ENCODE measurements at regions not wholly inside any gene's neighbourhood (a gene's known extent, or its start where the extent isn't known, plus 50 kb on each side); places are given as distances from the start of the nearest gene placed in this dataset.
"Not testable (repeated sequence)": the region's sequence is repeated elsewhere in the genome, so short reads cannot be mapped to it uniquely, and the experiment has no call there.

GRCh38 chr4:107449611-107450369 is 270.2 kb downstream of the PAPSS1 start:
- DNase-seq (ENCODE audit: low spot score) = no peak
- no peaks in the 10 kb centered on the region for H3K36me3 ChIP-seq
- H3K4me3 ChIP-seq = no peak overlapping the region
- no peak overlapping the region for H3K27ac ChIP-seq
- intact Hi-C loops (cut with DNase I) = no loop called here
- no peaks in the 10 kb centered on the region for H3K27me3 ChIP-seq (replicated peaks; ENCODE audit: insufficient read depth)
- H3K4me1 ChIP-seq (replicated peaks) = no peaks in the 10 kb centered on the region
- TF ChIP-seq CTCF (IDR thresholded peaks at IDR 0.05) = no peak
- no peak for TF ChIP-seq POLR2A (IDR thresholded peaks at IDR 0.05)
- no peak for TF ChIP-seq POLR2AphosphoS5 (IDR thresholded peaks at IDR 0.05)
- WGBS = 41% methylated on average over 4 of the region's 4 CpGs
- no peaks in the 10 kb centered on the region for H3K9me3 ChIP-seq

- intact Hi-C loops (cut with DNase I) = no loop called here
- no peaks in the 10 kb centered on the region for H3K27me3 ChIP-seq (replicated peaks; ENCODE audit: insufficient read depth)
- 29% methylated on average over 3 of the region's 3 CpGs for WGBS
- H3K27ac ChIP-seq = no peak overlapping the region
- no peak overlapping the region for H3K4me3 ChIP-seq
- no peaks in the 10 kb centered on the region for H3K4me1 ChIP-seq (replicated peaks)
- TF ChIP-seq POLR2A (IDR thresholded peaks at IDR 0.05) (no peak), POLR2AphosphoS5 (IDR thresholded peaks at IDR 0.05) (peak; percentile 42)
- peak; percentile 13 for DNase-seq (ENCODE audit: low spot score)
- H3K9me3 ChIP-seq = no peaks in the 10 kb centered on the region
- H3K36me3 ChIP-seq = no peaks in the 10 kb centered on the region
Observed at GRCh38 chr4:107442538-107443111, 277.4 kb downstream of the PAPSS1 start.

GRCh38 chr4:107439401-107439800 is 280.6 kb downstream of the PAPSS1 start:
- 98% methylated on average over 3 of the region's 3 CpGs for WGBS
- no peak for DNase-seq (ENCODE audit: low spot score)
- Histone ChIP-seq H3K27me3 (replicated peaks; ENCODE audit: insufficient read depth) (no peaks in the 10 kb centered on the region), H3K4me3 (no peak overlapping the region), H3K27ac (no peak overlapping the region), H3K4me1 (replicated peaks) (no peaks in the 10 kb centered on the region), H3K9me3 (no peaks in the 10 kb centered on the region), H3K36me3 (no peaks in the 10 kb centered on the region)
- intact Hi-C loops (cut with DNase I) = no loop called here
- no peak for TF ChIP-seq POLR2AphosphoS5 (IDR thresholded peaks at IDR 0.05)
- no peak for TF ChIP-seq CTCF (IDR thresholded peaks at IDR 0.05)
- TF ChIP-seq POLR2A (IDR thresholded peaks at IDR 0.05) = no peak

GRCh38 chr4:107436471-107436870 is 283.6 kb downstream of the PAPSS1 start:
- H3K27ac ChIP-seq; intact Hi-C loops (cut with DNase I); H3K9me3 ChIP-seq; H3K4me3 ChIP-seq; H3K36me3 ChIP-seq; H3K4me1 ChIP-seq (replicated peaks); H3K27me3 ChIP-seq (replicated peaks; ENCODE audit: insufficient read depth); DNase-seq (ENCODE audit: low spot score): not testable (repeated sequence)
- WGBS = 16% methylated on average over 1 of the region's 1 CpG

- no peak for TF ChIP-seq CTCF (IDR thresholded peaks at IDR 0.05)
- TF ChIP-seq POLR2AphosphoS5 (IDR thresholded peaks at IDR 0.05) = no peak
- TF ChIP-seq POLR2A (IDR thresholded peaks at IDR 0.05) = no peak
- no peak for DNase-seq (ENCODE audit: low spot score)
Observed at GRCh38 chr4:107432451-107432850, 287.6 kb downstream of the PAPSS1 start.

More at GRCh38 chr4:107432451-107432850, 287.6 kb downstream of the PAPSS1 start:
- Histone ChIP-seq H3K4me3 (no peak overlapping the region), H3K9me3 (no peaks in the 10 kb centered on the region), H3K36me3 (no peaks in the 10 kb centered on the region), H3K27ac (no peak overlapping the region), H3K4me1 (replicated peaks) (no peaks in the 10 kb centered on the region), H3K27me3 (replicated peaks; ENCODE audit: insufficient read depth) (no peaks in the 10 kb centered on the region)
- intact Hi-C loops (cut with DNase I) = no loop called here

Data from prostate gland (tissue), 2 donors.